OCI-LY3 (cell line): ENCODE measurements at regions not wholly inside any gene's neighbourhood (a gene's known extent, or its start where the extent isn't known, plus 50 kb on each side); places are given as distances from the start of the nearest gene placed in this dataset.

ENCODE experiments used
- EZH2phosphoT487 ChIP-seq: fragments of 200-600 bp; shearing (Covaris generic); IDR thresholded peaks from 2 replicates; pipeline ENCODE4 v1.6.1; 2018; ENCODE audit warnings: antibody characterized with exemption, mixed run types, low read depth
- TF ChIP-seq, protein P1 (sequence below): fragments of 200-600, 300-600 bp; sonication (generic); IDR thresholded peaks from 2 replicates; pipeline ENCODE4 v1.5.1; 2014; ENCODE audit warnings: antibody characterized with exemption, low read length, low read depth

DNA sequence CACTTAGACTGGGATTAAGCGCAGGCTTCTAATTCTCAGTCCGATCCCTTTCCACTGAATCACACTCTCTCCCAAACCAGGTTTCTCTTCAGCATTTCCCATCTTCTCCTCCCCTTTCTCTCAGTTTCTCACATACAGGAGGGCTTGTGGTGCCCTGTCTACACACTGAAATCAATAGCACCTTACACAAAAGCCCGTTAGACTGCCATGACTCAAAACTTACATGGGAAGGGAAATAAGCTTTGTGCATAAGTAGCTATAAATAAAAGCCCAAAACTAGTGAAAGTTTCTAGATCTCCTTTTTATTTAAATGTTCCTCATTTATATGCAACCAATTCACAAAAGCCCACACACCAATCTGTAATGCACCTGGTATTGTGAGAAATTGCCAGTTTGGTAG lies 318.4 kb downstream of the TXNL1 start:
- TF ChIP-seq EZH2phosphoT487 = no peak
- TF ChIP-seq, protein P1, sequence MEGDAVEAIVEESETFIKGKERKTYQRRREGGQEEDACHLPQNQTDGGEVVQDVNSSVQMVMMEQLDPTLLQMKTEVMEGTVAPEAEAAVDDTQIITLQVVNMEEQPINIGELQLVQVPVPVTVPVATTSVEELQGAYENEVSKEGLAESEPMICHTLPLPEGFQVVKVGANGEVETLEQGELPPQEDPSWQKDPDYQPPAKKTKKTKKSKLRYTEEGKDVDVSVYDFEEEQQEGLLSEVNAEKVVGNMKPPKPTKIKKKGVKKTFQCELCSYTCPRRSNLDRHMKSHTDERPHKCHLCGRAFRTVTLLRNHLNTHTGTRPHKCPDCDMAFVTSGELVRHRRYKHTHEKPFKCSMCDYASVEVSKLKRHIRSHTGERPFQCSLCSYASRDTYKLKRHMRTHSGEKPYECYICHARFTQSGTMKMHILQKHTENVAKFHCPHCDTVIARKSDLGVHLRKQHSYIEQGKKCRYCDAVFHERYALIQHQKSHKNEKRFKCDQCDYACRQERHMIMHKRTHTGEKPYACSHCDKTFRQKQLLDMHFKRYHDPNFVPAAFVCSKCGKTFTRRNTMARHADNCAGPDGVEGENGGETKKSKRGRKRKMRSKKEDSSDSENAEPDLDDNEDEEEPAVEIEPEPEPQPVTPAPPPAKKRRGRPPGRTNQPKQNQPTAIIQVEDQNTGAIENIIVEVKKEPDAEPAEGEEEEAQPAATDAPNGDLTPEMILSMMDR = no peak
